ENCODE measurements at regions not wholly inside any gene's neighbourhood (a gene's known extent, or its start where the extent isn't known, plus 50 kb on each side); places are given as distances from the start of the nearest gene placed in this dataset.

GRCh38 chrX:45769761-45770582 is 569.3 kb upstream of the DIPK2B start:
- no peak for TF ChIP-seq EZH2 (IDR thresholded peaks at IDR 0.05)
- no peak for TF ChIP-seq CTCF (IDR thresholded peaks at IDR 0.05)
- no peak for TF ChIP-seq EZH2phosphoT487 (IDR thresholded peaks at IDR 0.05)

Data from neural progenitor cell (in vitro differentiated cells).